GM21526 (cell line): ENCODE measurements at regions not wholly inside any gene's neighbourhood (a gene's known extent, or its start where the extent isn't known, plus 50 kb on each side); places are given as distances from the start of the nearest gene placed in this dataset.
"Not testable (repeated sequence)": the region's sequence is repeated elsewhere in the genome, so short reads cannot be mapped to it uniquely, and the experiment has no call there.

Source experiments
- ATAC-seq: cut with Tn5 transposase; IDR thresholded peaks from one replicate; pipeline ENCODE4 v1.9.1; 2021; ENCODE audit warnings: moderate library complexity; ENCODE audit not compliant: unreplicated experiment, low FRiP score

DNA sequence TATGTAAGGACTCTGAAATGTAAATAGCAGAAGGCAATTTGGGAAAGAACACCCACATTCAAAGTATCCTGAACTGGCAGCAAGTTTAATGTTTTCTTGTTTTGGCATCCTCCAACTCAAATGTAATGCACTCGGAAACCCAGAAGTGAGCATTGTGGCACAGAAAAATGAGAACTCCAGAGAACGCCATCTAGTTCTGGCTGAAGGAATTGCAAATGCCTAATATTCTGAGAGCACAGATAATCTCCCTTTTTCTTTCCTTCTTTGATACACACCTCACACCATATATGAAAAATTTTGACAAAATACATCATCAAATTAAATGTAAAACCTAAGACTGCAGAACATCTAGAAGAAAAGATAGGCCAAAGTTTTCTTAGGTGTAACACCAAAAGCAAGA, 52.1 kb downstream of the PWWP3B start:
- ATAC-seq, result no peak

DNA sequence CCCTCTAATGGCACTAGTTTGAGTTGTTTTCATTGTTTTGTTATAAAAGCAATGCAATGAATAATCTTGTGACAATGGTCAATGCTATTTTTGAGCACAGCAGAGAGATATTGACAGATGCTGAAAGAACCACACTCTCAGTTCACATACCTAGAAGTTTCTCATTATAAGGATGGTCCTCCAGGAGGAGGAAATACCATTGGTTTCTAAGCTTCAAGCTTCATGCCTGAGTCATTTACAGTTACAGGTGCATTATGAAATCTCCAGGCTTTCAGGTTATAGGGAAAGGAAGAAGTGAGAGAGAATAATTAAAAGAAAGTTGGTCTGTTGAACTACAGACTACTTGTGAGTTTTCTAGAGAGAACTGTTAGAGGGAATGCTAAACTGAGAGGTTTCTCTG, 75.3 kb downstream of the PWWP3B start:
- ATAC-seq, result no peak

DNA sequence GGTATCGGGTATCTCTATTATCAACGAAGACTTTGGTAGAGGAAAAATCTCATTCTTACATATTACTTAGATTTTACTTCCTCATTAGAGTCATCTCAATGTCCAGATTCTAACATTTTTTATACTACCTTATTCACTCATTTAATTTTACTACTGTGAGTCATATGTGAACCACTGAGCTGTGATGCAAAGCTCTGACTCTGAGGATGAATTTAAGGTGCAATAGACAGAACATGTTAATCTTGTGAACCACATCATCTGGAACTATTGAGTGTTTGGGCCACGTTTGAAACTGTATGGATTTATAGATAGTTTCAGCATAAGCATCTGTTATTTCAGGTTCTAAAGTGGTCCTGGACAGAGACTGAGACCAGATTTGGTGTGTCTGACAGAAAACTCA, 78.4 kb downstream of the PWWP3B start:
- no peak for ATAC-seq

DNA sequence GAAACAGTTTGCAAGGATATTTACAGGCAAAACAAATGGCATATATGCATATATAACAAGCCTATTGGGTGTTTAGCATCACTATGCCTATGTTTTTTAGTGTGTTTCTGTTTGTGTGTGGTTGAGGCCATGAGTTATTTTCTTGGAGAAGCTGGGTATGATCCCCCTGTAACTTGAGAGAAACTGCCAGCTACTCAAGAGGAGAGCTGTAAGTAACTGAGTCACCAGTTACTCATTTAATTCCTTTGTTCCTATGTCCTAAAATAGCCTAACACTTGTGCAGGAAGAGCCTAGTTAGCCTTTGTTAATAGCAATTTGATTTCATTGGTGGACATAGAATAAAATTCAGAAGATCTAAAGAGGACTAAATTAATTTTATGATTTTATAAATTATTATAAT, 79.1 kb downstream of the PWWP3B start:
- ATAC-seq, result no peak

DNA sequence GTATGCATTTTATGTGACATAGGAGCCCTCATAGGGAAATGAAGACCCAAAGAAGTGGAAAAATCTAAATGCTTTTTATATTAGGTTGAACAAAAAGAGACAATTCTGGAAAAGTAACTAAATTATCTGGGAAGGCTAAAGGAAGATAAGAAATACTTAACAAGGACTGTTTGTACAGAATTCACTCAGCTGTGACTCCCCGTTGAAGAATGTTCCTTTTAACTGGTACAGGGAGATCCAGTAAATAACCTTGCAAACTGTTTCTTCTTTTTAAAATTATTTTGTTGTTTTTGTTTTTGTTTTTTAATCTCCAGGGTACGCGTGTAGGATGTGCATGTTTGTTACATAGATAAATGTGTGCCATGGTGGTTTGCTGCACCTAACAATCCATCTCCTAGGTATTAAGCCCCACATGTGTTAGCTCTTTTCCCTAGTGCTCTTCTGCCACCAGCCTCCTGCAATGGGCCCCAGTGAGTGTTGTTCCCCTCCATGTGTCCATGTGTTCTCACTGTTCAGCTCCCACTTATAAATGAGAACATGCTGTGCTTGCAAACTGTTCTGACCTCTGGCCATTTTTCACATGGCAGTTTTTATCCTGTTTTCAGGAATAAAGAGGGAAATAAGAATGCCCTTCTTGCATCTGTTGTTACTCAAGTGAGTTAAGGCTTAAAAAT, 81.7 kb downstream of the PWWP3B start:
- ATAC-seq, result no peak

DNA sequence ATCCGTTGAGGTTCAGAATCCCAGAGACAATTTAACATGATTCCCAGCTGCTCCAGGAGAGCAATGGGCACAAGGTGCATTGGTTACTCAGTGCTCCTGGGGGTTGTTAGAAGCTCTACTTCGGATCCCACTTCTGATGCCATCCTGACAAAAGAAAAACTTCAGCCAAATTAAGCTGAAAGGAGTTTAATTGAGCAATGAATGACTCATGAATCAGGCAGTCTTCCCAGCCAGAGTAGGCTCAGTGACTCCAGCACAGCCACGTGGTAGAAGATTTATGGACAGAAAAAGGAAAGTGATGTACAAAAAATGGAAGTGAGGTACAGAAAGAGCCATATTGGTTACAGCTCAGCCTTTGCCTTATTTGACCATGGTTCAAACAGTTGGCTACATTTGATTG, 95.7 kb downstream of the PWWP3B start:
- ATAC-seq, result no peak

DNA sequence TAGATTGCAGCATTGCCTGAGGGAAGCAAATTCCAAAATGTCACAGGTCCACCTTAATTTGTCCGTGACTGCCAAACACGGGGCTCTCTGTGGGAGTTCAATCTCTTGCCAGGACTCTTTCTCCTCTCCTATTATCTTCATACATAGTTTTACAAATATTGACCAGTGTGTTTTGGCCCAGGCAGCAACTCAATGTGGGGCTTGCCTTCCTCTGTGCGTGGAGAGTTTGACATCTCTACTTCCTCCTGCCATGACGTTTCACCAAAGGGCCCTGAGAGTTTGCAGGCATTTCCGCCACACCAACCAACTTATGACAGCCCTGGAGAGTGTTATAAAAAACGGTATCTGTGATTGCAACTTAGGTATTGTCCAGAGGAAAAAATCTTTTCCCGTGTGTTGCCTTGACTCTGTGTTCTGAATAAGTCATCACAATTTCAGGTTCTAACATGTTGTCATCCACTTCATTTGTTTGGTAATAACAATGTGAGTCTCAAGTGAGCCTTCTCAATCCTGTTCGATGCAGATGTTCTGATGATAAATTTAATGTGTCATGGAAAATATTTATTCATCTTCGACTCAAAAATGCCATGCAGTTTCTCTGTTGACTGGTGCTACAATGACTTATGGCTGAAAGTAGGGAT, 106.0 kb downstream of the PWWP3B start:
- ATAC-seq, result not testable (repeated sequence)

DNA sequence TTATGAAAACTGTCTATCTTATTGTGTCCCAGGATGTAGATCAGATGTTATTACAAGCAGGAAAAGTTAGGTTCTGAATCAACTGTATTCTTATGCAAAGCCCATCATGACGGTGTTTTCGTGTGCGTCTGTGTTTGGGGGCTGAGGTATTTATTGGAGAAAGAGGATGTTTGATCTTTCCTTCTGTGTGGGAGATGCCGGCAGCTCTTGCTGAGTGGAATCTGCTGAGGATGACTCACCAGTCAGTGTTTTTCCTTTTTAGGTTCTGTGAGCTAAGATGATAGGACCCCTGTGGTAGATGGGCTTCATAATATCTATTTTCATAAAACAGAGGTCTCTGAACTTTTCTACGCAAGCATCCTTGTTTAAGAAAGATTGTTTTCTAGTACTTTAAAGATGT, 107.1 kb downstream of the PWWP3B start:
- ATAC-seq, result not testable (repeated sequence)

DNA sequence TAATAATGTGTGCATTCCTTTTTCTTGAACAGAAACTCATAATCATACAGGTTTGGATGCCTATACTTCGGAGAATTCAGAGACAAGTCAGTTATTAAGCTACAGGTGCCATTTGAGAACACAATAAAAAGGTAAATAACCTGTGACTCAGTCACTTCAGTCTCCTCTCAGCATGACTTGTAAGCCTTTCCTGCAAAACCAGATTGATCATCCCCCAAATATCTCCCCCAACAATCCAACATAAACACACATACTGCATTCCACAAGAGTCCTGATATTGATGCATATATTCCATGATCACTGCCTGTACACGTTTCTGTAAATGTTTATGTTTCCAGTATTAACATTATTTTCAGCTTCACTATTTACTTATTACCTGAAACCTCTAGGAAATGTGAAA, 110.8 kb downstream of the PWWP3B start:
- no peak for ATAC-seq

DNA sequence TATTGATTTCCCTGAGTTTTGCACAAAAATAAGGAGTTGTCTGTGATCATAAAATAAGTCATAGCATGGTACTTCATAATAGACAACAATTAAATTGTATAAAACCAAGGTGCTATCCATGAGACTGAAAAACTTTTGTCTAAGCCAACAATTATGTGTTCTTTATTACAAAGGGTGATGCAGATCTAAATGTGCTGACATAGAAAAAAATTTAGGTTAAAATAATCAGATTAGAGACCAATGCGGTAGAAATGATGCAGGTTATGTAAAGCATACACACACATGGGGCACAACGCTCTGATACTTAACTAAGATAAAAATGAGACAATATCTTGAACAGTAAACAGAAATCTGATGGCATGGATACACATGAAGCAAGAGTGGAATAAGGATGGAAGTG, 113.3 kb downstream of the PWWP3B start:
- ATAC-seq, result no peak

DNA sequence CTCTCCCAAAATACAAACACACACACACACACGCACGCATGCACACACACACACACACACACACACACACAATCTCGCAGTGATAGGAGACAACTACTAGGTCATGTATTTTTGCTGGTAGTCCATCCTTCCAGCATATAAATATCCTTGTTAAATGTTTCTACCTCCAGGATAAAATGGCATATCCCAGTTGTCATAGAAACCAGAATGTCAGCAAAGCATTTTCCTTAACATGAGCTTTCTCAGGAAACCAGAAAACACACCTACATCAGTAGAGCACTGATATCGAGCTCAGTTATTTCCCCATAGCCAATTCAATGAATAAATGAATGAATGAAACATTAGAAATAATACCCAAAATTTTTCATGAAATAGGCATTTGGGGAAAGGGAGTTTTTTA, 115.7 kb downstream of the PWWP3B start:
- ATAC-seq, result no peak

DNA sequence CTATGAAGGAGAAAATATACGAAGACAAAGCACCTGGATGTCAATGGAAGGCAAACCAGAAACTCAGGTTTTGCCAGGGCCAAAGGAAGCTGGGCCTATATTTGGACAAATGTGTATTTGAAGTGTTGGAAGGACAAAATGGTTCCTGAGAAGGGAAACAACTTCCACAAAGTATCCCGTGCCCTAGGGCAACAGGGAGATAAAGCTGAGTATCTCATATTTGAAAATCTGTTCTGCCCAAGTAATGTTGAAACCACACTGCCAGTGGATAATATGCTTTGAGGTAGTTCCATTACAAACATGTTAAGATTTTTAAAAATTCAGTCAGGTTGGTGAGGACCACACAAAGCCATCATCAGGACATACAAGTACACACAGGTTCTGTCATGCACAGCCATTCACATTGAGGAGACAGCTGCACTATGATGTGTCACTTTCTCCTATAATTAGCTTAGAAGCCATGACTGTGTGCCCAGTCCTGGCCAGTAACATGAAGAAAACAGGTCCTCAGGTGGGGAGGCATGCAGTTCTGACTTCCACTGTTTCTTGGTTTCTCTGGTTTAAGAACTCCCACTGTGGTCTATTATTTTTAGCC, 116.4 kb downstream of the PWWP3B start:
- ATAC-seq, result no peak

DNA sequence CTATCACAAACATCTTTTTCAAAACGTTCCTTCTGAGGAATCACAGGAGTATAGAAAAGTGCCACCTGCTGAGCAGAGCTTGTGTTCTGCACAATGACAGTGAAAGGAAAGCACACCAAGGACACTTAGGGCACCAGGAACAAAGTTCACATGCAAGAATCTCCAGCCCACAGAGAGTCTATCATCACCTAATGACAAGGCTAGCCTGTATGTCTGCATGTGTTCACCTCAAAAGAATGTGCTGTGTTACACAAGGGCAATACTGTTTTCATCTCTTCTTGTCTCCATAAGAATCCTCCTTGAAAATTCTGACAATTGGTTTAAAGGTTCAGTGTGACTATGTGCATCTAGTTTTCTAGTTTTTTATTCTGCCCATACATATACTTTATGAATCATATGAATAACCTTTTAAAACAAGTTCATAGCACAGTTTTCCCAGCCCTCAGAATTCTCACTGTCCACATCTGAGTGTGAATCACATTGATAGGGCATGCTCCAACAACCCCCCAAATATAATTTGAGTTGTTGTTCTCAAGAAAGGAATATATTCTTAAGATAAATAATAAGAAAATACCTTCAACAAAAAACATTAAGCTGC, 118.0 kb downstream of the PWWP3B start:
- no peak for ATAC-seq

DNA sequence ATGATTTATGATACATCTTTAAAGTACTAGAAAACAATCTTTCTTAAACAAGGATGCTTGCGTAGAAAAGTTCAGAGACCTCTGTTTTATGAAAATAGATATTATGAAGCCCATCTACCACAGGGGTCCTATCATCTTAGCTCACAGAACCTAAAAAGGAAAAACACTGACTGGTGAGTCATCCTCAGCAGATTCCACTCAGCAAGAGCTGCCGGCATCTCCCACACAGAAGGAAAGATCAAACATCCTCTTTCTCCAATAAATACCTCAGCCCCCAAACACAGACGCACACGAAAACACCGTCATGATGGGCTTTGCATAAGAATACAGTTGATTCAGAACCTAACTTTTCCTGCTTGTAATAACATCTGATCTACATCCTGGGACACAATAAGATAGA, 122.7 kb downstream of the PWWP3B start:
- not testable (repeated sequence) for ATAC-seq

DNA sequence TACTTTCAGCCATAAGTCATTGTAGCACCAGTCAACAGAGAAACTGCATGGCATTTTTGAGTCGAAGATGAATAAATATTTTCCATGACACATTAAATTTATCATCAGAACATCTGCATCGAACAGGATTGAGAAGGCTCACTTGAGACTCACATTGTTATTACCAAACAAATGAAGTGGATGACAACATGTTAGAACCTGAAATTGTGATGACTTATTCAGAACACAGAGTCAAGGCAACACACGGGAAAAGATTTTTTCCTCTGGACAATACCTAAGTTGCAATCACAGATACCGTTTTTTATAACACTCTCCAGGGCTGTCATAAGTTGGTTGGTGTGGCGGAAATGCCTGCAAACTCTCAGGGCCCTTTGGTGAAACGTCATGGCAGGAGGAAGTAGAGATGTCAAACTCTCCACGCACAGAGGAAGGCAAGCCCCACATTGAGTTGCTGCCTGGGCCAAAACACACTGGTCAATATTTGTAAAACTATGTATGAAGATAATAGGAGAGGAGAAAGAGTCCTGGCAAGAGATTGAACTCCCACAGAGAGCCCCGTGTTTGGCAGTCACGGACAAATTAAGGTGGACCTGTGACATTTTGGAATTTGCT, 123.8 kb downstream of the PWWP3B start:
- ATAC-seq, result not testable (repeated sequence)

DNA sequence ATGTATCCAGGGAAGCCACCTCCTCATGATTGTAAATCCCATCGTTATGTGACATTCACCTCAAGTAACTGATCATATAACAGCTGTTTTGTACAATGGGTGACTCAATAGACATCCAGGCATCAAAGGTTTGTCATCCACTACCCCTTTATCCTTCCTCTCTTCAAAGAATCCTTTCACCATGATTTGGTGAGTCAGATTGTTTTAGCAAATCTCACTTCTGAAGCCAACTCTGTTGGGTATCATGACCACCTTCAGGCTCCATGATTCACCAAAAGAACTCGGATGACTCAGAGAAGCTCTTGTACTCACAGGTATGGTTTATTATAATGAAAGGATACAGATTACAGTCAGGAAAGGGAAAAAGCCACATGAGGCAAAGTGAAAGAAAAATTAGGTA, 132.1 kb downstream of the PWWP3B start:
- ATAC-seq, result no peak

DNA sequence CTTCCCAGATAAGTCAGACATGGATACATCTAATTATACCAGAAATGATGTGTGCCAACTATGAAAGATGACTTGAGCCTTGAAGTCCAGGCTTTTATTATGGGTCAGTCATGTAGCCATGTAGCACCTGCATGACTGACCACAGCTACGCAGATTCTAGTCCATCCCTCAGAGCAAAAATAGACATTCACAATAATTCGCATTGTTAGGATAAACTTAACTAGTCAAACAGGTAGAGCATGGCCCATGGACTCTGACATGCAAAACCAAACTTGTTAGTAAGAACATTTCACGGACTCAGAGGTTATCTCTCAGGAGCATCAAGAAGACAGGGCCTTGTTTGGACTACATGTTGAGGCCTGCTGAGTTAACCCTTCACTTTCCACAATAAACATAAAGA, 132.6 kb downstream of the PWWP3B start:
- ATAC-seq, result no peak

DNA sequence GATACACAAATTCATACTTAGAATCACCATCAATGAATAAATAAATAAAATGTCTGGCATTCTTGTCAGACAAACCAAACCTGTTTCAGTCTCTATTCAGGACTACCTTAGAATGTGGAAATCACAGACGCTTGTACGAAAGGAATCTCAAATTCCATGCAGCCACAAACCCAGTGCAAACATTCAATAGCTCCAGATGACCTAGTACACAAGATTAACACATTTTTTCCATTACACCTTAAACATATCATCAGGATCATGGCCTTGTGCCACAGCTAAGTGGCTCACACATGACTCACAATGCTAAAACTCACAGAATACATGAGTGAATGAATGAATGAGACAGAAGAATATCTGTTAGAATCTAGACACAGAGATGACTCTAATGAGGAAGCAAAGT, 134.2 kb downstream of the PWWP3B start:
- ATAC-seq, result no peak

DNA sequence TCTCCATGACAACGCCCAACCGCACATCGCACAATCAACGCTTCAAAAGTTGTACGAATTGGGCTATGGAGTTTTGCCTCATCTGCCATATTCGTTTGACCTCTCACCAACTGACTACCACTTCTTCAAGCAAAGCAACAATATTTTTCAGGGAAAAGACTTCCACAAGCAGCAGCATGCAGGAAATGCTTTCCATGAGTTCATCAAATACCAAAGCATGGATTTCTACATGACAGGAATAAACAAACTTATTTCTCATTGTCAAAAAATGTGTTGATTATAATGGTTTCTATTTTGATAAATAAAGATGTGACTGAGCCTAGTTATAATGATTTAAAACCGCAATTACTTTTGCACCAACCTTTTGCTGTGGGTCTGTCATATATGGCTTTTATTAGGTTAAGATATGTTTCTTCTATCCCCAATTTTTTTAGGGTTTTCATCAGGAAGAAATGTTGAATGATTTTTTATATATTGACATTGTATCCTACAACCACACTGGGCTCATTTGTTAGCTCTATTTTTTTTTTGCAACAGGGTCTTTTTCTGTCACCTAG, 138.4 kb downstream of the PWWP3B start:
- ATAC-seq, result no peak

DNA sequence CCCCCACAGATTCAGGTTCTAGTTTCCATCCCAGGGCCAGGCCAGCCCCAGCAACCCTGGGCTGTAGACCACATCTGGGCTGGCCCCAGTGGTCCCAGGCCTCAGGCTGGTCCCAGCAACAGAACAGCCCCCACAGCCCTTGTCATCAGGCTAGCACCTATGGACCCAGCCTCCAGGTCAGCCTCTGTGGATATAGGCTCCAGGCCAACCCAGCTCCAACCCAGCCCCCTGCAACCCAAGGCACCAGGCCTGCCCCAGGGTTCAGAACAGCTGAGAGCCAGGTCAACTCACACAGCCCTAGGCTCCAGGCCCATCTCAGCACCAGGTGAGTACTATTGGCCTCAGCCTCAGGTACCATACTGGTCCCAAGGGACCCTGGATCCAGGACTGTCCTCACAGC, 155.3 kb downstream of the PWWP3B start:
- ATAC-seq, result no peak

DNA sequence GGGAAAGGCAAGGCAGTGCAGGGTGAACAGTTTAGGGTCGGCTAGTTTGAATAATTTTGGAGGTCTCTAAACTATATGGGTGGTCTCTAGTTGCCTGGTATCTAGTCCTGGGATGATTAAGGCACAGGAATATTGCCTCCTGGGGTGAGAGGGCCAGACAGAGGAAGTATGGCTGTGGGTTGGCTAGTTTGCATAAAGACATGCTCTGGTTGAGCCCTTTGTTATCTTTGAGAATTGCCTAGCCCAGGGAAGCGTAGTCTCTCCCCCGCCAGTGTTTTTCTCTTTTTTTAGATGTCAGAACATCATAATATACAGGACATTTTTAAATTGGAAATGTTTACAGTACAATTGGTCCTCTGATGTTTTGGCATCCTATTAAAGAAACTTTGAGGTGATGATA, 163.5 kb downstream of the PWWP3B start:
- peak; percentile 50 for ATAC-seq
